ENCODE measurements at regions not wholly inside any gene's neighbourhood (a gene's known extent, or its start where the extent isn't known, plus 50 kb on each side); places are given as distances from the start of the nearest gene placed in this dataset.

DNA sequence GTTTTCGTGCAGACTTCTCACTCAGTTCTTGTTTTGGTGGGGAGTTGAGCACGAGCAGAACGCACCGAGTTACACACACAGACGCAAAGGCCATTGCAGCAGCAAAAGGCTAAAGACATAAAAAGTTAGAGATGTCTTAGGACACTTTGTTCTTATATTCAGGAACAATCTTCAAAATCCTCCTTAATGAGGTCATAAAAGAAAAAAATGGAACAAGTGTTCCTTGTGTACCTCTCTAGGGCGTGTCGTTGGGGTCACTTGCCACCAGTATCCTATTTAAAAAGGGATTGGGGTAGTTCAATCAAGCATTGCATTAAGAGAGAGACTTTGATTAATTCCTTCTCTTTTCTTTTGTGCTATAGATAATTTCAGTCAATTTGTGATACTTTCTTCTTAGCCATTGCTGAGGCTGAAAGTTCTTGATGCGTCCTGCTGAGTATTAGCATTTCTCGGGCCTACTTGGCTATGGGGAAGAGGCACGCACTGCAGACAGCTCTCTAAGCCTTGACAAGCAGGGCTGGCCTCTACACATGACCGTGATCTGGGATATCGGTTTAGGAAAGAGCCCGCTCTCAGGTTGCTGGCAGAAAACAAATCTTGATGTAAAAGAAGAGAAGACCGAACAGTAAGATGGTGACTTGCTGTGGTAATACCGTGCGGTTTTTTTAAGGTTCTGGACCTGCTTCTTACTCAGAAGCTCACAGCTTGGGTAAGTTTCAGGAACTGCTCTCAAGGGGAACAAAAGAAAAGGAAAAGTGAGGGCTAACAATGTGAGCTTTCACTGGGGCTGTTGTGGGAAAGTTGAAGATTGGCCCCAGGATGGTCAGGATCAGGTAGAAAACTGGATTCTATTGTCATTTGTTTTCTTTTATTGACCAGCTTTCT, 223.6 kb downstream of the TM9SF2 start:
- Histone ChIP-seq H3K4me3 (no peak overlapping the region), H3K27ac (no peak overlapping the region)

GRCh38 chr13:99723878-99724277, 222.6 kb downstream of the TM9SF2 start:
- Histone ChIP-seq H3K4me3 (no peak overlapping the region), H3K27ac (no peak overlapping the region)

DNA sequence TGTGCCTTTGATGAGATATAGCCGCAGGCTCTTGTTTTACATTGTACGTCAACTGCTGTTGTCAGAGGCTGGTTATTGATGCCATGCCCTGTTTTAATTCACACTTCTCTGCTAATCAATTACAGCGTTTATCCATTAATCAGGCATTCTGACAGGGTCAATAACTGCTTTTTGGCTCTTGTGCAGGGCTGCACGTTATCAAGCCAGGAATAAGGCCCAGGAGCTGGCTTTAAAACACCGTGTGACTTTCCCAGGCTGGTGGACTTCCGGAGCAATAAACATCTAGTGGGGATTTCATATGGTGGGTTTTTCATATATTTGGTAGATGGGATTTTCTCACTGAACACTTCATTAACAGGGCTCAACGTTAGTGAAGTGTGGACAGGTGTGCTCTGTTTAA, 221.7 kb downstream of the TM9SF2 start:
- Histone ChIP-seq H3K27ac (no peak overlapping the region), H3K4me3 (no peak overlapping the region)

GRCh38 chr13:99722338-99722818, 221.1 kb downstream of the TM9SF2 start:
- Histone ChIP-seq H3K4me3 (no peak overlapping the region), H3K27ac (no peak overlapping the region)

GRCh38 chr13:99721606-99722337, 220.5 kb downstream of the TM9SF2 start:
- Histone ChIP-seq H3K4me3 (no peak overlapping the region), H3K27ac (peak overlapping the region in 1 of 21 experiments; percentile 28)

GRCh38 chr13:99717959-99718674, 216.8 kb downstream of the TM9SF2 start:
- no peak overlapping the region for H3K4me3 ChIP-seq
- H3K27ac ChIP-seq, result no peak overlapping the region

GRCh38 chr13:99709134-99709533, 207.9 kb downstream of the TM9SF2 start:
- H3K4me3 ChIP-seq, result no peak overlapping the region
- no peak overlapping the region for H3K27ac ChIP-seq

- Histone ChIP-seq H3K27ac (no peak overlapping the region), H3K4me3 (no peak overlapping the region)
Observed at GRCh38 chr13:99704390-99704789, 203.1 kb downstream of the TM9SF2 start.

GRCh38 chr13:99703908-99704307, 202.6 kb downstream of the TM9SF2 start:
- Histone ChIP-seq H3K4me3 (no peak overlapping the region), H3K27ac (no peak overlapping the region)

- Histone ChIP-seq H3K4me3 (no peak overlapping the region), H3K27ac (no peak overlapping the region)
Observed at GRCh38 chr13:99702687-99703319, 201.5 kb downstream of the TM9SF2 start.

- Histone ChIP-seq H3K4me3 (no peak overlapping the region), H3K27ac (no peak overlapping the region)
Observed at GRCh38 chr13:99700468-99700867, 199.2 kb downstream of the TM9SF2 start.

DNA sequence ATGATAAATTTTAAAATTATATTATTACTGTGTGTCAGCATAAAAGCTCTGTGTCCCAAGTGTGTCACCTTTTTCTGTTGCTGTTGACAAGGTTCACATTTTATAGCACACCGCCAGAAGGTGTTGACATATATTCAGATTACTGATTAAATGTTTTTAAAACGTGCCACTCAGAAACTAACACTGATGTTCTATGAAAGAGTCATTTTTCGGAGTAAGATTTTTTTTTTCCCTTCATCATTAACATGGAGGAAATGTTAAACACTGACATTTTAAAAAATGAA, 197.5 kb downstream of the TM9SF2 start:
- Histone ChIP-seq H3K4me3 (no peak overlapping the region), H3K27ac (no peak overlapping the region)

DNA sequence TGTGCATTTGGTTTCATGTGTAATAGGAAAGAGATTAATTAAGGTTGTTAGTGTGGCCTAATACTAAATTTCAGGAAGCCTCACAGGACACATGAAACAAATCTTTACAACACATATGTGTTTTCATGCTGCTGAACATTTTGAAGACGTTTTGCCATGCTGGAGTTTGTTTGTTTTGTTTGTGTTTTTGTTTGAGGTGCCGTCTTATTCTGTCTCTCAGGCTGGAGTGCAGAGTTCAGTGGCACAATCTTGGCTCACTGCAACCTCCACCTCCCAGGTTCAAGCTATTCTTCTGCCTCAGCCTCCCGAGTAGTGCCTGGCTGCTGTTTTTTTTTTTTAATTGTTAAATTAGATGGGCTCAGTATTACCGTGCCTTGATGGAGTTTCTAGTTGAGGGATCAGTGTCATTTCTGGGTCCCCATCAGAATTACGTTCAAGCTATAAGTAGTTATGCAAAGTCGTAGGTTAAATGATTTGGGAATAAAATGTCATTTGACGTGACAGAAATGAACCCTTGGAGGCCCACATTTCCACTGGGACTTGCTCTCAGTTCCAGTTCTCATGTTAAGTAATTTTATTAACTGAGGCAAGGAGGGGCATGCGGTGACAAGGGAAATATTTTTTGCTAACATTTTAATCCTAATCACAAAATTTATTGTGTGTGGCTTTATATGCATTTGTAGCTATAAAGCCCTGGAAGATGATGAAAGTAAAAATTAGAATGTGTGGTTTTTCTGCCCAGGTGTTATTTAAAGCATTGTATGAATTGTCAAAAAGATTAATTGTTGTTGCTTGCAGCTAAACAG, 196.9 kb downstream of the TM9SF2 start:
- H3K4me3 ChIP-seq, result no peak overlapping the region
- no peak overlapping the region for H3K27ac ChIP-seq

DNA sequence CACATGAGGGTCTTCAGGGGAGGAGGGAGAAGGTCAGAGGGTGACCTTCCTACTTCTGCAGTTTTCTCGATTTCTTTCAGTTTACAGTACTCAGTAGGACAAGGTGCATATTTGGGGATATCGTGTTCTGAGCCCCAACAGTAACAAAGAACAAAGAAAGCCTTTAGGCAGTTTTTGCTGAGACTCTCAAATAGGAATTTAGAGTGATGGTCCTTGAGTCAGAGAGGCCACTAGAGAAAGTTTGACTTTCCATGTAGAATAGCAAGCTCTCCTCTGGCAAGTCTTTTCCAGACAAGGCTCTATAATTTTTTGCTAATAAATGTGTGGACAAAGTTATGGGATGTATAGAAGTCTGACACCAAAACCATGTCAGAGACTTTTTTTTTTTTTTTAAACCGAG, 194.6 kb downstream of the TM9SF2 start:
- Histone ChIP-seq H3K4me3 (no peak overlapping the region), H3K27ac (no peak overlapping the region)

DNA sequence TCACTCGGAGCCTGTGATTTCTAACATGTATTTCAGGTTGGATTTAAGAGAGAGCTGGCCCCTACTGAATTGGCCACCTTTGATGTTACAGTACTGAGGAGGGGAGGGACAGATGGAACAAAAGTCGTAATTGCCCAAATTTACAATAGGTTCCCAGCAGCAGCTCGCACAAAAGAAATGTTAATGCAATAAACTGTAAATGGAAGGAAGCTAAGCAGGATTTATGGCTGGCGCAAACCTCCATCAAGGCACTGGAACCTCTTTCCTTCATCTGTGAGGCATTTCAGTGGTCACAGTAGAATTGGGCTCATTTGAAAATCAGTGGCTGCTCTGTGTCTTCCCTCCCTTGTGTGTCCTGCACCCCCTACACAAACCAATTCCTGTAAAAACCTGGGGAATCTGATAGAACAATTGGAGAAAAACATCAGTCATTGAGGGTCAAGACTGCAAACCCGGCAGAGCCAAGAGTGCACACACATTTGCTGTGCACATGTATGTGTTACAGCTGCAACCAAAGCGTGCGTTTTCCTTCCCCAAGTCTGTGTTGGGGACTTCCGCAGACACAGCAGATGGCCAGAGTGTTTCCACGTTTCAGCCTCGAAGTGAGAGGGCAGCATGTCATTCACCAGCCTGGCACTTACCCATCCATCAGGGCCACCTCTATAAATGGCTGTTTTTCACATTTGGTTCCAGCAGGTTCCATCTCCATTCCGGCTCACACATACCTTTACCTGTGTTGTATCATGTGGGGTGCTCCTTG, 192.8 kb downstream of the TM9SF2 start:
- no peak overlapping the region for H3K4me3 ChIP-seq
- H3K27ac ChIP-seq, result no peak overlapping the region

GRCh38 chr13:99693351-99693750, 192.1 kb downstream of the TM9SF2 start:
- Histone ChIP-seq H3K4me3 (no peak overlapping the region), H3K27ac (no peak overlapping the region)

DNA sequence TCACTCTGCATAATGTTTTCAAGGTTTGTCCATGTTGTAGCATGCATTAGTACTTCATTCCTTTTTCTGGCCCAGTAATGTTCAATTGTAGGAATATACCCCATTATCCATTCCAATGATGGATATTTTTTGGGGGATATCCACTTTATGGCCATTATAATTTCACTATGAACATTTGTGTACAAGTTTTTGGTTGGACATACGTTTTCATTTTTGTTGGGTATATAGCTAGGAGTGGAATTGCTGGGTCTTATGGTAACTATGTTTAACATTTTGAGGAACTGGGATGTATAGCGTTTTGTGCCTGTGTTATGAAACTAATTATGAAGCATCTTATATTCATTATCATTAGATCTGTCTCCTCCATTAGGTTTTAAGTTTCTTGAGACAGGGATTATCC, 191.6 kb downstream of the TM9SF2 start:
- H3K27ac ChIP-seq, result no peak overlapping the region
- H3K4me3 ChIP-seq, result no peak overlapping the region

DNA sequence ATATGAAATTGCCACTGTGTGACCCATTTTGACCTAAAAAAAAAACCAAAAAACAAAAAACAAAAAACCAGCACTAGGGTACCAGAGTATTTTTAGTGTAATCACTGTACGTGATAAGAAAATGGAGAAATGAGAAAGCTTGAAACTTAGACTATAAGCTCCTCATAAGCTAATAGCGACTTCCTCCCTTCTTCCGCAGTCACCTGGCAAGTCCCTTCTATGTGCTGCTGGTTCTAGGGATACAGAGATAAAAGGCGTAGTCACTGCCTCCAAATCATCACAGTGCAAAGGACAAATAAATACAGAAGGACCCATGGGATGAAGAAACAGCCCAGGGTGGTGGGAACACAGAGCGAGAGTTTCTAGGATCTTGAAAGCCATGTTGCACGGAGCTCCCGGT, 190.3 kb downstream of the TM9SF2 start:
- no peak overlapping the region for H3K4me3 ChIP-seq
- H3K27ac ChIP-seq, result no peak overlapping the region

Data from skin epidermis (tissue), 12 donors.